ENCODE measurements at regions not wholly inside any gene's neighbourhood (a gene's known extent, or its start where the extent isn't known, plus 50 kb on each side); places are given as distances from the start of the nearest gene placed in this dataset.

DNA sequence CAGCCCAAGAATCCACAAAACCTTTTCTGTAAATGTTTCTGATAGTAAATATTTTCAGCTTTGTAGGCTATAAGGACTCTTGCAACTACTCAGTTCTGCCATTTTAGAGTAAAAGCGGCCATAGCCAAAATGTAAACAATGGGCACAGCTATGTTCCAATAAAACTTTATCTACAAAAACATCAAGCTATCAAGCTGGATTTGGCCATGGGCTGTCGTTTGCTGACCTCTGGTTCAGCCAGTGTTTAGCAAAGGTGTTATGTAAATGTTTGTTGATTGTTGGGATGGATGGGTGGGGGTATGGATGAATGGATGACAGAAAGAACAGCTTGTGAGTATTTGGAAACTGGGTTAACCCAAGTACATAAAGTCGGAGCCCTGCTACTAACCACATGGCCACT, 111.1 kb upstream of the VRK1 start:
- TF ChIP-seq POLR2AphosphoS5 (IDR thresholded peaks at IDR 0.05) (no peak), POLR2A (IDR thresholded peaks at IDR 0.05) (no peak)
- TF ChIP-seq, protein P1, sequence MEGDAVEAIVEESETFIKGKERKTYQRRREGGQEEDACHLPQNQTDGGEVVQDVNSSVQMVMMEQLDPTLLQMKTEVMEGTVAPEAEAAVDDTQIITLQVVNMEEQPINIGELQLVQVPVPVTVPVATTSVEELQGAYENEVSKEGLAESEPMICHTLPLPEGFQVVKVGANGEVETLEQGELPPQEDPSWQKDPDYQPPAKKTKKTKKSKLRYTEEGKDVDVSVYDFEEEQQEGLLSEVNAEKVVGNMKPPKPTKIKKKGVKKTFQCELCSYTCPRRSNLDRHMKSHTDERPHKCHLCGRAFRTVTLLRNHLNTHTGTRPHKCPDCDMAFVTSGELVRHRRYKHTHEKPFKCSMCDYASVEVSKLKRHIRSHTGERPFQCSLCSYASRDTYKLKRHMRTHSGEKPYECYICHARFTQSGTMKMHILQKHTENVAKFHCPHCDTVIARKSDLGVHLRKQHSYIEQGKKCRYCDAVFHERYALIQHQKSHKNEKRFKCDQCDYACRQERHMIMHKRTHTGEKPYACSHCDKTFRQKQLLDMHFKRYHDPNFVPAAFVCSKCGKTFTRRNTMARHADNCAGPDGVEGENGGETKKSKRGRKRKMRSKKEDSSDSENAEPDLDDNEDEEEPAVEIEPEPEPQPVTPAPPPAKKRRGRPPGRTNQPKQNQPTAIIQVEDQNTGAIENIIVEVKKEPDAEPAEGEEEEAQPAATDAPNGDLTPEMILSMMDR (IDR thresholded peaks at IDR 0.05), result no peak

All from gastroesophageal sphincter (tissue), 3 donors.